ENCODE measurements at regions not wholly inside any gene's neighbourhood (a gene's known extent, or its start where the extent isn't known, plus 50 kb on each side); places are given as distances from the start of the nearest gene placed in this dataset.
"Not testable (repeated sequence)": the region's sequence is repeated elsewhere in the genome, so short reads cannot be mapped to it uniquely, and the experiment has no call there.

- in situ Hi-C loops (cut with MboI) = no loop called here
- ChIA-PET RAD21 (ENCODE audit: unreplicated experiment) (no interaction called here), CTCF (no interaction called here), SMC1A (ENCODE audit: uncharacterized antibody, unreplicated experiment) (no interaction called here), POLR2A (no interaction called here)
- DNase-seq (ENCODE audit: low read depth, low spot score) = no peak
- Histone ChIP-seq H3K9ac (ENCODE audit: control insufficient read depth, insufficient read depth, low read length) (no peak overlapping the region), H3K27ac (ENCODE audit: control insufficient read depth, insufficient read depth) (no peak overlapping the region), H2AFZ (ENCODE audit: control insufficient read depth, low read depth, low read length) (no peak overlapping the region), H3K4me2 (ENCODE audit: control insufficient read depth, insufficient read depth) (no peak overlapping the region), H3K36me3 (ENCODE audit: control insufficient read depth in 2 of 2, insufficient read depth in 2 of 2, low read length in 1 of 2) (no peaks in the 10 kb centered on the region), H3K4me1 (ENCODE audit: control insufficient read depth, insufficient read depth, low read length) (no peaks in the 10 kb centered on the region), H3K9me3 (replicated peaks; ENCODE audit: control insufficient read depth, insufficient read depth, low read length) (no peaks in the 10 kb centered on the region), H3K4me3 (no peak overlapping the region), H4K20me1 (ENCODE audit: control insufficient read depth, insufficient read depth) (no peaks in the 10 kb centered on the region), H3K79me2 (ENCODE audit: control insufficient read depth, insufficient read depth, low read length) (no peaks in the 10 kb centered on the region), H3K27me3 (replicated peaks in 1 of 2; ENCODE audit: control insufficient read depth in 2 of 2, insufficient read depth in 2 of 2, low read length in 1 of 2) (no peaks in the 10 kb centered on the region)
- no peak for TF ChIP-seq GATAD2B (conservative IDR thresholded peaks at IDR 0.05; ENCODE audit: low read depth)
- no peak for TF ChIP-seq RAD21 (IDR thresholded peaks at IDR 0.05; ENCODE audit: insufficient read depth, low read depth, low read length)
- no peak for TF ChIP-seq USF1 (IDR thresholded peaks at IDR 0.05; ENCODE audit: borderline replicate concordance, extremely low read length, insufficient read depth, low read depth, low read length)
- TF ChIP-seq BHLHE40 (IDR thresholded peaks at IDR 0.05; ENCODE audit: borderline replicate concordance in 1 of 2, low read depth in 2 of 2, low read length in 1 of 2) = no peak
- TF ChIP-seq RELB (IDR thresholded peaks at IDR 0.05; ENCODE audit: low read depth) = no peak
- no peak for TF ChIP-seq EED (IDR thresholded peaks at IDR 0.05; ENCODE audit: low read depth)
- no peak for TF ChIP-seq SMARCA5 (IDR thresholded peaks at IDR 0.05)
- no peak for TF ChIP-seq CBX3 (IDR thresholded peaks at IDR 0.05; ENCODE audit: borderline replicate concordance, low read depth)
- no peak for TF ChIP-seq NR2C1 (IDR thresholded peaks at IDR 0.05)
- TF ChIP-seq RAD51 (IDR thresholded peaks at IDR 0.05) = no peak
- TF ChIP-seq MEF2B (IDR thresholded peaks at IDR 0.05; ENCODE audit: partially characterized antibody, poor library complexity, severe bottlenecking) = no peak
- no peak for TF ChIP-seq CREM (IDR thresholded peaks at IDR 0.05; ENCODE audit: low read depth)
- no peak for TF ChIP-seq GABPA (IDR thresholded peaks at IDR 0.05; ENCODE audit: low read depth)
- TF ChIP-seq NFXL1 (IDR thresholded peaks at IDR 0.05; ENCODE audit: borderline replicate concordance) = no peak
- no peak for TF ChIP-seq USF2 (IDR thresholded peaks at IDR 0.05; ENCODE audit: borderline replicate concordance, low read depth, low read length)
- no peak for FAIRE-seq
- whole genome bisulfite sequencing (ENCODE audit: insufficient coverage, insufficient replicate concordance, low lambda C conversion rate, missing lambda C conversion rate) = 2% methylated on average over 3 of the region's 3 CpGs
- intact Hi-C loops (cut with micrococcal nuclease; ENCODE audit: unreplicated experiment) = no loop called here
- BruUV-seq (replicated peaks) = no TSS peak
- ATAC-seq = no peak
These were observed 159.0 kb upstream of the PCDH9 start for GRCh38 chr13:67389171-67389570.

- H3K4me2 ChIP-seq (ENCODE audit: control insufficient read depth, insufficient read depth); H4K20me1 ChIP-seq (ENCODE audit: control insufficient read depth, insufficient read depth); RAD21 ChIA-PET (ENCODE audit: unreplicated experiment); SMC1A ChIA-PET (ENCODE audit: uncharacterized antibody, unreplicated experiment); intact Hi-C loops (cut with micrococcal nuclease; ENCODE audit: unreplicated experiment); H3K9me3 ChIP-seq (replicated peaks; ENCODE audit: control insufficient read depth, insufficient read depth, low read length); DNase-seq (ENCODE audit: low read depth, low spot score); H3K79me2 ChIP-seq (ENCODE audit: control insufficient read depth, insufficient read depth, low read length); POLR2A ChIA-PET; in situ Hi-C loops (cut with MboI); FAIRE-seq; H3K9ac ChIP-seq (ENCODE audit: control insufficient read depth, insufficient read depth, low read length); H3K36me3 ChIP-seq (ENCODE audit: control insufficient read depth in 2 of 2, insufficient read depth in 2 of 2, low read length in 1 of 2); H2AFZ ChIP-seq (ENCODE audit: control insufficient read depth, low read depth, low read length); CTCF ChIA-PET; H3K27ac ChIP-seq (ENCODE audit: control insufficient read depth, insufficient read depth); H3K27me3 ChIP-seq (replicated peaks in 1 of 2; ENCODE audit: control insufficient read depth in 2 of 2, insufficient read depth in 2 of 2, low read length in 1 of 2); BruUV-seq (replicated peaks); H3K4me3 ChIP-seq; H3K4me1 ChIP-seq (ENCODE audit: control insufficient read depth, insufficient read depth, low read length): not testable (repeated sequence)
- 4% methylated on average over 4 of the region's 7 CpGs for WGBS (ENCODE audit: insufficient coverage, insufficient replicate concordance, low lambda C conversion rate, missing lambda C conversion rate)
- ATAC-seq = peak; percentile 80
These were observed 153.1 kb upstream of the PCDH9 start for GRCh38 chr13:67383109-67383757.
